Activated naive CD4-positive, alpha-beta T cell (primary cell): ENCODE measurements at regions not wholly inside any gene's neighbourhood (a gene's known extent, or its start where the extent isn't known, plus 50 kb on each side); places are given as distances from the start of the nearest gene placed in this dataset.
"Not testable (repeated sequence)": the region's sequence is repeated elsewhere in the genome, so short reads cannot be mapped to it uniquely, and the experiment has no call there.

ENCODE experiments used
- DNase-seq, 4 experiments: peaks; one replicate each; lab custom pipeline; 2025; lab: John Stamatoyannopoulos, UW

- no peak for DNase-seq
Measured at GRCh38 chrY:12359867-12360266, 341.2 kb upstream of the USP9Y start.

- DNase-seq: no peak
Measured at GRCh38 chrY:12360496-12360895, 340.5 kb upstream of the USP9Y start.

GRCh38 chrY:12365311-12365910 is 335.6 kb upstream of the USP9Y start:
- no peak for DNase-seq

- not testable (repeated sequence) for DNase-seq
Measured at GRCh38 chrY:12374588-12374987, 326.4 kb upstream of the USP9Y start.

- not testable (repeated sequence) for DNase-seq
Measured at GRCh38 chrY:12391655-12392559, 309.1 kb upstream of the USP9Y start.

- DNase-seq: no peak
Measured at GRCh38 chrY:12393190-12393589, 307.8 kb upstream of the USP9Y start.

GRCh38 chrY:12395381-12396120 is 305.5 kb upstream of the USP9Y start:
- not testable (repeated sequence) for DNase-seq

- DNase-seq: no peak
Measured at GRCh38 chrY:12403916-12404315, 297.1 kb upstream of the USP9Y start.

- DNase-seq: no peak
Measured at GRCh38 chrY:12408236-12408635, 292.8 kb upstream of the USP9Y start.

GRCh38 chrY:12410696-12411095 is 290.3 kb upstream of the USP9Y start:
- DNase-seq: no peak

- no peak for DNase-seq
Measured at GRCh38 chrY:12421072-12421787, 279.8 kb upstream of the USP9Y start.

- DNase-seq: no peak
Measured at GRCh38 chrY:12421788-12422124, 279.3 kb upstream of the USP9Y start.

GRCh38 chrY:12422536-12422935 is 278.5 kb upstream of the USP9Y start:
- DNase-seq: no peak

- DNase-seq: no peak
Measured at GRCh38 chrY:12423416-12424252, 277.4 kb upstream of the USP9Y start.

- no peak for DNase-seq
Measured at GRCh38 chrY:12425506-12425905, 275.5 kb upstream of the USP9Y start.

GRCh38 chrY:12427361-12427760 is 273.7 kb upstream of the USP9Y start:
- no peak for DNase-seq

GRCh38 chrY:12431546-12431945 is 269.5 kb upstream of the USP9Y start:
- no peak for DNase-seq

GRCh38 chrY:12438823-12439222 is 262.2 kb upstream of the USP9Y start:
- not testable (repeated sequence) for DNase-seq

- DNase-seq: no peak
Measured at GRCh38 chrY:12444200-12444599, 256.8 kb upstream of the USP9Y start.

- not testable (repeated sequence) for DNase-seq
Measured at GRCh38 chrY:12446486-12447265, 254.4 kb upstream of the USP9Y start.
